Testis (tissue), 2 donors: ENCODE measurements at regions not wholly inside any gene's neighbourhood (a gene's known extent, or its start where the extent isn't known, plus 50 kb on each side); places are given as distances from the start of the nearest gene placed in this dataset.
"Not testable (repeated sequence)": the region's sequence is repeated elsewhere in the genome, so short reads cannot be mapped to it uniquely, and the experiment has no call there.

Experiments used
- DNase-seq: peaks from one replicate; pipeline ENCODE4 v3.0.0-alpha.2; 2019
- H3K27ac ChIP-seq, 2 donors: fragments of 200-600 bp; sonication (generic); one replicate each; pipeline ENCODE4 v1.5.1; 2019
- H3K27me3 ChIP-seq: fragments of 200-600 bp; sonication (generic); one replicate; pipeline ENCODE4 v1.5.1; 2019
- H3K36me3 ChIP-seq: fragments of 200-600 bp; sonication (generic); one replicate; pipeline ENCODE4 v1.5.1; 2017; ENCODE audit warnings: low read depth; ENCODE audit errors: missing control alignments
- H3K4me1 ChIP-seq: fragments of 200-600 bp; sonication (generic); one replicate; pipeline ENCODE4 v1.5.1; 2019
- H3K4me3 ChIP-seq, 2 donors: fragments of 200-600 bp; sonication (generic); one replicate each; pipeline ENCODE4 v1.5.1; 2017 to 2019
- H3K9me3 ChIP-seq: fragments of 200-600 bp; sonication (generic); one replicate; pipeline ENCODE4 v1.5.1; 2017
- CTCF ChIP-seq, 3 experiments: fragments of 450-650 bp in 2 of 3; fragments of 200-600 bp in 1 of 3; sonication (generic) in 1 of 3; IDR thresholded peaks; one replicate each; pipeline ENCODE4 v1.5.1; 2016 to 2019; ENCODE audit warnings: antibody characterized with exemption in 3 of 3, mild to moderate bottlenecking in 2 of 3, moderate library complexity in 1 of 3
- POLR2A ChIP-seq: fragments of 450-650 bp; IDR thresholded peaks from one replicate; pipeline ENCODE4 v1.6.1; 2017; ENCODE audit warnings: antibody characterized with exemption, mild to moderate bottlenecking, moderate library complexity
- WGBS, 2 donors: methylation state at CpG; one replicate each; pipeline ENCODE4 v1.1.5; 2018; 5-methylcytosine and 5-hydroxymethylcytosine counted together
- intact Hi-C: fragments of 100-400 bp; cut with DNase I; formaldehyde crosslinking; loops from one replicate; pipeline ENCODE4 v1.15.1; 2023; ENCODE audit warnings: low total_unique reads

- no peak for DNase-seq
- no peaks in the 10 kb centered on the region for H3K4me1 ChIP-seq
- H3K27ac ChIP-seq: no peak overlapping the region
- H3K4me3 ChIP-seq: no peak overlapping the region
- no peaks in the 10 kb centered on the region for H3K27me3 ChIP-seq
- no peaks in the 10 kb centered on the region for H3K36me3 ChIP-seq
- WGBS, 2 donors: 80 to 91% methylated on average over 3 of the region's 3 CpGs
- H3K9me3 ChIP-seq: no peaks in the 10 kb centered on the region
- intact Hi-C loops: no loop called here
- TF ChIP-seq POLR2A (no peak), CTCF (IDR thresholded peaks at IDR 0.05) (no peak)
Measured at GRCh38 chr1:64343823-64344190, 126.1 kb upstream of the CACHD1 start.

- H3K27ac ChIP-seq: no peak overlapping the region
- DNase-seq: no peak
- TF ChIP-seq POLR2A (no peak), CTCF (IDR thresholded peaks at IDR 0.05) (no peak)
- H3K4me3 ChIP-seq: no peak overlapping the region
- no peaks in the 10 kb centered on the region for H3K36me3 ChIP-seq
- H3K4me1 ChIP-seq: no peaks in the 10 kb centered on the region
- no peaks in the 10 kb centered on the region for H3K27me3 ChIP-seq
- H3K9me3 ChIP-seq: no peaks in the 10 kb centered on the region
- WGBS, 2 donors: 78 to 83% methylated on average over 4 of the region's 4 CpGs
- intact Hi-C loops: no loop called here
Measured at GRCh38 chr1:64348270-64348960, 121.5 kb upstream of the CACHD1 start.

- Histone ChIP-seq H3K36me3 (no peaks in the 10 kb centered on the region), H3K9me3 (no peaks in the 10 kb centered on the region), H3K27ac (no peak overlapping the region), H3K4me3 (no peak overlapping the region), H3K27me3 (no peaks in the 10 kb centered on the region), H3K4me1 (no peaks in the 10 kb centered on the region)
- no peak for DNase-seq
- WGBS, 2 donors: 89 to 93% methylated on average over 6 of the region's 6 CpGs
- intact Hi-C loops: no loop called here
- TF ChIP-seq POLR2A (no peak), CTCF (IDR thresholded peaks at IDR 0.05) (no peak)
Measured at GRCh38 chr1:64348961-64349648, 120.8 kb upstream of the CACHD1 start.

- DNase-seq, H3K36me3 ChIP-seq, H3K27me3 ChIP-seq, H3K27ac ChIP-seq, H3K4me3 ChIP-seq, H3K4me1 ChIP-seq, H3K9me3 ChIP-seq, intact Hi-C loops: not testable (repeated sequence)
- 85 to 87% methylated on average over 2 of the region's 2 CpGs for WGBS, 2 donors
Measured at GRCh38 chr1:64355534-64355933, 114.4 kb upstream of the CACHD1 start.

- no peak overlapping the region for H3K4me3 ChIP-seq
- H3K27me3 ChIP-seq: no peaks in the 10 kb centered on the region
- intact Hi-C loops: no loop called here
- WGBS, 2 donors: 62 to 79% methylated on average over 12 to 15 of the region's 15 CpGs
- H3K4me1 ChIP-seq: no peaks in the 10 kb centered on the region
- no peak for TF ChIP-seq POLR2A
- no peak for DNase-seq
- no peaks in the 10 kb centered on the region for H3K9me3 ChIP-seq
- H3K27ac ChIP-seq: no peak overlapping the region
- no peaks in the 10 kb centered on the region for H3K36me3 ChIP-seq
Measured at GRCh38 chr1:64356636-64357256, 113.2 kb upstream of the CACHD1 start.
